ENCODE measurements at regions not wholly inside any gene's neighbourhood (a gene's known extent, or its start where the extent isn't known, plus 50 kb on each side); places are given as distances from the start of the nearest gene placed in this dataset.

DNA sequence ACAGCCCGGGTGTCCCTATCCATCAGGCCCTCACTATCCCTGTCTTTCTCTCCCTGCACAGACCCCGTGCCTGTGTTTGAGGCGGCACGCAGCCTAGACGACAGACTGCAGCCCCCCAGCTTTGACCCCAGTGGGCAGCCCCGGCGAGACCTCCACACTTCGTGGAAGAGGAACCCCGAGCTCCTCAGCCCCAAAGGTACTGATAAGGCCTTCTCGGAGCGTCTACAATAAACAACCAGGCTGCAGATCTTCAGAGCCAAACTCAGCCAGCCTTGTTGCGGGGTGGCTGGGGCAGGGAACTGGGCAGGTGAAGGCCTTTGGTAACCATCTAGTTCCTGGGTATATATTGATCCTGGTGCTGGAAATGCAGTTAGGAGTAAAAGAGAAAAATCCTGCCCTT, 77.5 kb downstream of the PHETA1 start:
- Mint-ChIP-seq H3K4me1 (no peaks in the 10 kb centered on the region), H3K27me3 (ENCODE audit: low read depth) (no peaks in the 10 kb centered on the region), H3K36me3 (ENCODE audit: low read depth) (no peaks in the 10 kb centered on the region), H3K27ac (ENCODE audit: unreplicated experiment) (peak overlapping the region; percentile 67), H3K9me3 (no peaks in the 10 kb centered on the region), H3K4me3 (no peak overlapping the region)
- DNase-seq (ENCODE audit: low read depth, low spot score): no peak
- TF ChIP-seq, protein P1, sequence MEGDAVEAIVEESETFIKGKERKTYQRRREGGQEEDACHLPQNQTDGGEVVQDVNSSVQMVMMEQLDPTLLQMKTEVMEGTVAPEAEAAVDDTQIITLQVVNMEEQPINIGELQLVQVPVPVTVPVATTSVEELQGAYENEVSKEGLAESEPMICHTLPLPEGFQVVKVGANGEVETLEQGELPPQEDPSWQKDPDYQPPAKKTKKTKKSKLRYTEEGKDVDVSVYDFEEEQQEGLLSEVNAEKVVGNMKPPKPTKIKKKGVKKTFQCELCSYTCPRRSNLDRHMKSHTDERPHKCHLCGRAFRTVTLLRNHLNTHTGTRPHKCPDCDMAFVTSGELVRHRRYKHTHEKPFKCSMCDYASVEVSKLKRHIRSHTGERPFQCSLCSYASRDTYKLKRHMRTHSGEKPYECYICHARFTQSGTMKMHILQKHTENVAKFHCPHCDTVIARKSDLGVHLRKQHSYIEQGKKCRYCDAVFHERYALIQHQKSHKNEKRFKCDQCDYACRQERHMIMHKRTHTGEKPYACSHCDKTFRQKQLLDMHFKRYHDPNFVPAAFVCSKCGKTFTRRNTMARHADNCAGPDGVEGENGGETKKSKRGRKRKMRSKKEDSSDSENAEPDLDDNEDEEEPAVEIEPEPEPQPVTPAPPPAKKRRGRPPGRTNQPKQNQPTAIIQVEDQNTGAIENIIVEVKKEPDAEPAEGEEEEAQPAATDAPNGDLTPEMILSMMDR (conservative IDR thresholded peaks at IDR 0.05): no peak

- no peak overlapping the region for H3K27ac Mint-ChIP-seq (ENCODE audit: unreplicated experiment)
- no peaks in the 10 kb centered on the region for H3K9me3 Mint-ChIP-seq
- H3K4me1 Mint-ChIP-seq: peaks cover 14% of the 10 kb centered on the region
- no peak overlapping the region for H3K4me3 Mint-ChIP-seq
- no peaks in the 10 kb centered on the region for H3K36me3 Mint-ChIP-seq (ENCODE audit: low read depth)
- TF ChIP-seq, protein P1 (conservative IDR thresholded peaks at IDR 0.05): no peak
- DNase-seq (ENCODE audit: low read depth, low spot score): no peak
- no peaks in the 10 kb centered on the region for H3K27me3 Mint-ChIP-seq (ENCODE audit: low read depth)
Measured at GRCh38 chr12:111288771-111289170, 80.1 kb downstream of the PHETA1 start.

- Mint-ChIP-seq H3K9me3 (no peaks in the 10 kb centered on the region), H3K27me3 (ENCODE audit: low read depth) (no peaks in the 10 kb centered on the region), H3K36me3 (ENCODE audit: low read depth) (no peaks in the 10 kb centered on the region), H3K4me1 (peaks cover 14% of the 10 kb centered on the region), H3K27ac (ENCODE audit: unreplicated experiment) (no peak overlapping the region), H3K4me3 (no peak overlapping the region)
- DNase-seq (ENCODE audit: low read depth, low spot score): no peak
- TF ChIP-seq, protein P1 (conservative IDR thresholded peaks at IDR 0.05): no peak
Measured at GRCh38 chr12:111287125-111287900, 81.6 kb downstream of the PHETA1 start.

DNA sequence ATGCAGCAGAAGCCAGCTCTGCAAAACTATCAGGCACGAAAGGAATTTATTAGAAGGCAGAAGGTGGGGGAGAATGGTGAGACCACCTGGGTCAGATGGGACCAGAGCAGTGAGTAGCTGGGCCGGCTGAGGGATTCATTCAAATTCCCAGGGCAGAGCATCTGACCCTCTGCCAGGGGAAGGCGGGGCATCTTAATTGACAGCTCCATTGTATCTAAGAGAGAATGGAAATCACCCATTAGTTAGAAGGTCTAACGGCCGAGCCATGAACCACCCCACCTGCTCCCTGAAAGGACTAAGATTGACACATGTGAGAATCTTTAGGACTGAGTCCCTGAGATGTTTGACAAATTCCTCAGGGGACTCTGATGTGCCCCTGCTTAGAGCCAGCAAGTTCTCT, 83.7 kb downstream of the PHETA1 start:
- Mint-ChIP-seq H3K9me3 (peaks cover 2% of the 10 kb centered on the region), H3K27ac (ENCODE audit: unreplicated experiment) (peak overlapping the region; percentile 62)
- DNase-seq (ENCODE audit: low read depth, low spot score): no peak

DNA sequence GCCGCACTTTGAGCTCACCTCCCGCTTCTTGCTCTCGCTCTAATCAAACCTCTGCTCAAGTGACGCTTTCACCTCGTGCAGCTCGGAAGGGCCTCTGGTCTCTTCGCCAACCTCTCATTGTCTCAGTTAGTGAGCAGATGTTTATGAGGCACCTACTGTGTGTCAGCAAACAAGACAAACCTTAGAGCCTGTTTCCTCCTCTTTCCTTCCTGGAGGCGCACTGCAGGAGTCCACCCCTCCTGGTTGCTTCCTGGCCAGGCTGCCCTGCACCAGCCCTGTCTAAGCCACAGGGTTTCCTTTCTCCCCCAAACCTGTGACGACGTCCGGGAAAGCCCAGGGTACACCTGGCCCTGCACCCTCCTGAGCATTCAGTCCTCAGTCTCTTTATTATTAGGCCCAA, 84.2 kb downstream of the PHETA1 start:
- peaks cover 2% of the 10 kb centered on the region for H3K9me3 Mint-ChIP-seq
- no peak for DNase-seq (ENCODE audit: low read depth, low spot score)
- TF ChIP-seq, protein P1 (conservative IDR thresholded peaks at IDR 0.05): no peak
- peaks cover 14% of the 10 kb centered on the region for H3K4me1 Mint-ChIP-seq
- peaks cover 5% of the 10 kb centered on the region for H3K36me3 Mint-ChIP-seq (ENCODE audit: low read depth)
- H3K4me3 Mint-ChIP-seq: no peak overlapping the region
- no peak overlapping the region for H3K27ac Mint-ChIP-seq (ENCODE audit: unreplicated experiment)
- H3K27me3 Mint-ChIP-seq (ENCODE audit: low read depth): no peaks in the 10 kb centered on the region

More for the DNA sequence above, 83.7 kb downstream of the PHETA1 start:
- peaks cover 5% of the 10 kb centered on the region for H3K36me3 Mint-ChIP-seq (ENCODE audit: low read depth)
- no peaks in the 10 kb centered on the region for H3K27me3 Mint-ChIP-seq (ENCODE audit: low read depth)
- H3K4me3 Mint-ChIP-seq: no peak overlapping the region
- peaks cover 14% of the 10 kb centered on the region for H3K4me1 Mint-ChIP-seq
- TF ChIP-seq, protein P1 (conservative IDR thresholded peaks at IDR 0.05): no peak

All from neural crest cell (in vitro differentiated cells).